ENCODE measurements at regions not wholly inside any gene's neighbourhood (a gene's known extent, or its start where the extent isn't known, plus 50 kb on each side); places are given as distances from the start of the nearest gene placed in this dataset.
A peak's percentile ranks its signal among the peaks of the same experiment; 100 is the strongest.
"Not testable (repeated sequence)": the region's sequence is repeated elsewhere in the genome, so short reads cannot be mapped to it uniquely, and the experiment has no call there.

DNA sequence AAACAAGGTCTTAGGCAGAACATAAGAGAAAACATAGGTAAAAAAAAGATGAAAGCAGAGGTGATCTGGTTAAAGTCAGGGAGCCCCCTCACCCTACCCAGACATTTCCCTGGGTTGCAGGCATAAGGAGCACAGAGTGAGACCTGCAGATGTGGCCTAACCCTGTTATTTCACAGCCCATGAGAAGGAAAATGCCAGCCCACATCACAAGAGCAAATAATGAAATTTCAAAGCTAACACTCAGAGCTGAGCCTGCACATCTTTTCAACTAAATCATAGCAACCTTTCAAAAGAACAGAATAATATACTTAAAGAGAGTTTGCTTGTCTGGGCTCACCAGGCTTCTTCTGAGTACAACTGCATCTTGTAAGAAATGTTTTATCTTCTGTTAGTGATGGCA is 295.4 kb downstream of the RPAP3 start:
- no peak for DNase-seq (ENCODE audit: low spot score)

DNA sequence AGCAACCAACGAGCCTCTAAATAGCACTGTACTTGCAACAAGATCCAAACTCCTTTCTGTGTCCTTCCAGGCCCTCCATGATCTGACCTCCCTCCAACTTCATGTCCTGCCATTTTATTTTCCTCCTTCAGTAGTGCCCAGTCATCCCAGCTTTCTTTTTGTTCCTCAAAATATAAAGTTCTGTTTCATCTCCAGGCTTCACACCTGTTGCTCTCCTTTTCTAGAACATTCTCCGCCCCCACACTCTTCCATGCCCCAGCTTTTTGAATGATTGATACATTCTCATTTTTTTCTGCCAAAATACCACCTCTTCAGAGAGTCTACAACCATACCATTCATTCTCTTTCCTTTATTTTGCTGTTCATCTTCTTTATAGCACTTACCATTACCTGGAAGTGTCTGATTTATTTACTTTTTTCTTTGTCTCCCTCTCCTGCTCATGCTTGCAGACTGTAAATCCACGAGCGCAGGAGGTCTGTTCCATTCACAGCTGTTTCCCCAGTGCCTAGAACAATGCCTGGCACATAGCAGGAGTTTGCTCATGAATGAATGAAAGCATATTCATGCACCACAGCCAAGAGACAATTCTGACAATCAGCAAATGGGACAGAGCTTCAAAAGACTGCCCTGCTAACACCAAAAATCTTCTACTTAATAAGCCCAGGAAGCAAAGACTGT is 296.4 kb downstream of the RPAP3 start:
- DNase-seq (ENCODE audit: low spot score) = no peak

DNA sequence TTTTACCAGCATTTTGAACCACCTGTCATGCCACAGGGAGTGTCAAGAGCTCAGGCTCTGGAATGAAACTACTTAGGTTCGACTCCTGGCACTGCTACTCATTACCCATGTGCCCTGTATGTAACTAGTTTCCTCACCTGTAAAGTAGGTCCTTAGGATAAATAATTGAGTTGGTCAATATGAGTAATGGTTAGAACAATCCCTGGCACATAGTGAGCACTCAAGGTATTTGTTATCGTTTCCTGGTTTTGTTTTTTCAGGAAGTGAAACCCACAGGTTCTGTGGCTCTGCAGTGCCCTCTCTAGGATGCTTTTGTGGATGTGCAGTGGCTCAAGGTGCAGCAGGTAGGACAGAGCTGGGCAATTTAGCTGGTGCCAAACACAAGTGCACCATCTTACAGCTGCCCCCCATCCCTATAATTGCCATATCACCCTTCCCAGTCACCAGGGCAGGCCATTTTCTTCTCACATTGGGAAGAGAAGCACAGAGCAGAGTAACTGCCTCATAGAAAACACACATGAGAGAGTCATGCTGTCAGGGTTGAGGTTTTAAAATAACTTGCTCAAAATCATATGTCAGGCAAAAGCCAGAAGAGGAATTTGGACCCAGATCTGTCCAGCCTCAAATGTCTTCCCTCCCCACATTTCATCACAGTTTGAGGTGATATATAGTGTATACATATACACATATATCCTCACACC is 297.5 kb downstream of the RPAP3 start:
- peak; percentile 34 for DNase-seq (ENCODE audit: low spot score)

DNA sequence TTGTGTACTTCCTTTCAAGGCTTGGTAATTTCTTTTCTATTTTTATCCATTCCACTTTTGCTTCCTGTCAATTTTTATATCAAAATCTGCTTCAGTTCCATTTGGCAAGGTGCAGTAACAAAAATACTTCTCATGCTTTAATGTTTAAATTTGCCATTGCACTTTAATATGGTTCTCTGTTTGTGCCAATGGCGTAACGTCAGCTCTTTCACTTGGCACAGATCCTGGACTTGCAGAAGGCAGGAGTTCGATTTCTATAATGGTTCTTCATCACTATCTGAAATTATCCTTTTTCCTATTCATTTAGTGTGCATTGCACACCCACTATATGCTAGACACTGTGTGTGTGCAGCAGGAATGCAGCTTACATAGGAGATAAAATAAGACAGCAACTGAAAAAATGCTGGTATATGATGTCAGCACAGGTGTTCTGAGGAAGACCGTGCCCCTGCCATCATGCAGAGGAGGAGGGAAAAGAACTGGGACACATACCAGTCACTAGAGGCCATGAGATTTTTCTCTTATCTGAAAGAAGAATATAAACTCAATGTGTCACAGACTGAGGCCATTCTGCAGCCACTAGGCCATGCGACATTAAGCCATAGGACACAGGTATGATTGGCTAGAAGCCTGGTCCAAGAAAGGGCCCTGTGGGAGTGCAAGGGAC is 298.2 kb downstream of the RPAP3 start:
- DNase-seq (ENCODE audit: low spot score) = no peak

DNA sequence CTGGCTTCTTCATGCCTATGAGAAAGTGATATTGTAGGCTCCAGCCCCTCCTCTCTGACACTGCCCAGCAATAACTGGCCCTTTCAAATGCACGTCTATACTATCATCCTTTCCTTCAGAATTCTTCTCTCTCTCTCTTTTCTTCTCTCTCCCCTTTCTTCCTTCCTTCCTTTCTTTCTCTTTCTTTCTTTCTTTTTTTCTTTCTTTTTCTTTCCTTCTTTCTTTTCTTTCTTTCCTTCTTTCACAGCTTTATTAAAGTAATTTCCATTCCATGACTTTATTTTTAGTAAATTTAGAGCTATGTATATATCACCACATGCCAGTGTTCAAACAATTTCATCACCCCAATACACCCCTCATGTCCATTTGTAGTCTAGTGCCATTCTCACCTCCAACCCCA is 302.1 kb downstream of the RPAP3 start:
- DNase-seq (ENCODE audit: low spot score) = no peak

DNA sequence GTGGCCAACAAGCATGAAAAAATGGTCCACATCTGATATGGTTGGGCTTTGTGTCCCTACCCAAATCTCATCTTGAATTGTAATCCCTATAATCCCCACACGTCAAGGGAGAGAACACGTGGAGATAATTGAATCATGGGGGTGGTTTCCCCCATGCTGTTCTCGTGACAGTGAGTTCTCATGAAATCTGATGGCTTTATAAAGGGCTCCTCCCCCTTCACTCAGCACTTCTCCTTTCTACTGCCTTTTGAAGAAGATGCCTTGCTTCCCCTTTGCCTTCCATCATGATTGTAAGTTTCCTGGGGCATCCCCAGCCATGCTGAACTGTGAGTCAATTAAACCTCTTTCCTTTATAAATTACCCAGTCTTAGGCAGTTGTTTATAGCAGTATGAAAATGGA is 304.6 kb downstream of the RPAP3 start:
- not testable (repeated sequence) for DNase-seq (ENCODE audit: low spot score)

DNA sequence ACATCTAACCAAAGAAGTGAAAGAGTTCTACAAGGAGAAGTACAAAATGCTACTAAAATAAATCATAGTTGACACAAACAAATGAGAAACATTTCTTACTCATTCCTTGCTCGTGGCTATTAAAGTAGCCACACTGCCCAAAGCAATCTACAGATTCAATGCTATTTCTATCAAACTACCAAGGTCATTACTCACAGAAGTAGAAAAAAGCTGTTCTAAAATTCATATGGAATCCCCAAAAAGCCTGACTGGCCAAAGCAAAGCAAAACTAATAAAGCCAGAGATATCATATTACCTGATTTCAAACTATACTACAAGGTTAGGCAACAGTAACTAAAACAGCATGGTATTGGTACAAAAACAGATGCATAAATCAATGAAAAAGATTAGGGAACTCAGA is 305.6 kb downstream of the RPAP3 start:
- no peak for DNase-seq (ENCODE audit: low spot score)

DNA sequence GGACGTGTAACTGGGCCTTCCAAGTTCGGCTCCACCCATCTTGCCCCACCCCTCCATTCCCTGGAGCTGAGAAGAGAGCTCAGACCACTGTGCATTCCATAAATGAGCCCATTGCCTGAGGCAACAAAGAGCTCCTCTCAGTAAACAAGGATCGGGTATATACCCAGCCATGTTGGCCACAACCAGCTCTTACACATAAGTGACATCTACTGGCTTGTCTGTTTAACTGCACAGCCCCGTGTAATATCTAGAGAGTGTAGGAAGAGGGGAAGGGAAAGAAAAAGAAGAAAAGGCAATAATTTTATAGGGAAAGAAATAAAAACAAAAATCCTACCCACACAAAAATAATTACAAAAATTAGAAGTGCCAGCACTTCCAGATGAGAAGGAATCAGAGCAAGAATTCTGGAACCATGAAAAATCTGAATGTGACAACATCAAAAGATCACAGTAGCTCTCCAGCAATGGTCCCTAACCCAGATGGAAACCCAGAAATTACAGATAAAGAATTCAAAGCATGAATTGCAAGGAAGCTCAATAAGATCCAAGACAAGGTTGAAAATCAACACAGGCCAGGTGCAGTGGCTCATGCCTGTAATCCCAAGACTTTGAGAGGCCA is 308.1 kb downstream of the RPAP3 start:
- DNase-seq (ENCODE audit: low spot score) = peak; percentile 84

DNA sequence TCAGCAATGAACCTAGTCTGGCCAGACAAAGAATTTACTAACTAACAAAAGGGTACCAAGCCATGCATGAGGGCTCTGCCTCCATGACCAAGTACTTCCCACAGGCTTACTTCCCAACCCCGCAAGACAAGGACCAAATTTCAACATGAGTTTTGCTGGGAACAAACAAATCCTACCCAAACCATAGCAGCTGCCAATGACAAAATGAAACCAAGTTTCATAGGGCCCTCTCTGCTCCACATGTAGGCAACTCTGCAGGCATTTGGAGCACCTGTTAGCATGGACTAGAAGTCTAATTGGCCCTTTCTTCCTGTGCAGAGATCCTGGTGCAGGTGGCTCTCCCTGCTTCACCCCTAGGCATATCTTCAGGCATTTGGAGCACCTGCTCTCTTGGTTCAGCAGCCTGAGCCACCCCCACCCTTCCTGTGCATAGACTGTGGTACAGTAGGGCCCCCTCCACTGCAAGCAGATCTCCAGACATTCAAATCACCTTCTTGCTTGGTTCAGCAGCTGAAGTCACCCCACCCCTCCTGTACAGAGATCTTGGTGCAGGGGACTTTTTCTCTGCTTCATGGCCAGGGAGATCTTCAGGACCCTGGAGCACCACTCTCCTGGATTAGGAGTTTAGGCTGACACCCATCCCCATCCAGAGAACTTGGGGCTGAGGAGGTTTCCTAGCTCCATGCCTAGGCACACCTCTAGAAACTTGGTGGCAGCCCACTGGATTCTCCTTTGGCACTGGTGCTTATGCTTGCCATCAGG is 308.7 kb downstream of the RPAP3 start:
- no peak for DNase-seq (ENCODE audit: low spot score)

DNA sequence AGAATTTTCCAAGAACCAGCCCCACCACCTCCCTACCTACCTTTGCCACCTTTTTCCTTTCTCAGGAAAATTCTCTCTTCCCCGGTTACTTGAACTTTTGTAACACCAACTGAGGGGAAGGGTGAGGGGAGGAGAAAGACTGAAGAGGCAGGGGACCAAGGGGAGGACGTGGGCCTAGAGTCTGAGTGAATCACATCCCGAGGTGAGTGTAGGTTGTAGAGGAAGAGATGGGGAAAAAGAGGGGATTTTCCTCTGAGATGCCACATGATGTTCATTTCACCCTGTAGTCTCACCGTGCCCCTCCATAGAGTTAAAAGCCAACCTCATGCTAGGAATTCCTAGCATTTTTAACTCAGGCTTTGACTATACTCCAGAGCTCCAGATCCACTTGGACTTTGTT is 311.8 kb downstream of the RPAP3 start:
- no peak for DNase-seq (ENCODE audit: low spot score)

DNA sequence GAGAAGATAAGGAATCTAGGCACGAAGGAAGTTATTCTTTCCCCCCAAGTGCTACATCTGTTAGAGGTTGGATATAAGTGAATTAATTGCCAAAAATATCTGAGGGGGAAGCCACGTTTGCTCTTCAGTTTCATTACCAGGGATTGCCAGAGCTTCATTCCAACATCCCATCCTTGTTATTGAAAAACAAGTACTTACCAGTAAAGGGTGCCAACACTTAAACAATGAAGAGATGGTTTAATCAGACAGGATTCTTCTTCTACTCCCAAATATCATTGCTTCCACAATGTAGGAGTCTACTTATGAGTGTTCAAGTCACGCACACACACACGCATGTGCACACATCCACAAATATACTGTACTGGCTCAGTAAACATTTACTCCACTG is 312.4 kb downstream of the RPAP3 start:
- DNase-seq (ENCODE audit: low spot score) = no peak

DNA sequence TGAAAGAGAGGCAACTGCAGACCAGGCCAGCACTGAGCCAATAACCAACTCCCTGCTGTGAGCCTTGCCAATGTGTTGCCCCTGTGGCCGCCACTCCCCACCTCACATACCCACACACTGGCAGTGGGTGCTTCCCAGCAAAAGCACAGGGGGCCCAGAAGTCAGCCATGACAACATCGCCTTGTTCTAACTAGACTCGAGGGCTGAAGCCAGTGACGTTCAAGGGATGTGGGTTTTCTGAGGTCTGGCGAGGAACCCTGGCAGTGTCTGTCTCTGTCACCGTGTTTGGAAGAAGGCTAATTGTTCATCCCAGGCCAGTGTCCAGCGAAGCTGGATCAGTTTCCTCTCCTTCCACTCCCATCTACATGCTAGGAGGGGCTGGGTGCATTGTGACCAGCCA is 311.8 kb upstream of the AMIGO2 start:
- DNase-seq (ENCODE audit: low spot score) = no peak

DNA sequence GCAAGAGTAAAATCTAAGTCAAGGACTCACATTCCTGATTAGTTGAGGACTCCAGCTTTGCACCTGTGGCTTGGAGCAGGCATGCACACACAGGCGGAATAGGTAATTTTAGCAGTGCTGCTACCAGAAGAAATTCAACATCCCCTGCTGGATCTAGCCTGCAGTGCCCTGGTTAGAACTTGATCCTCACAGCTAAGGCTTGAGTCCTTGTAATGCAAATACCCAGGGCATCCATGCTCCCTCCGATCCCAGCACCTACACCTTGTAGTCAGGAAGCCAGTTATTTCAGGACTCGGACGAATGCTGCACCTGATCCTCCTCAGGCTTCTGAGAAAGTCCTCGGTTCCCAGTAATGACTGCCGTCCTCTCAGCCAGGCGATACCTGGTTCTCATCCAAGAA is 309.0 kb upstream of the AMIGO2 start:
- no peak for DNase-seq (ENCODE audit: low spot score)

DNA sequence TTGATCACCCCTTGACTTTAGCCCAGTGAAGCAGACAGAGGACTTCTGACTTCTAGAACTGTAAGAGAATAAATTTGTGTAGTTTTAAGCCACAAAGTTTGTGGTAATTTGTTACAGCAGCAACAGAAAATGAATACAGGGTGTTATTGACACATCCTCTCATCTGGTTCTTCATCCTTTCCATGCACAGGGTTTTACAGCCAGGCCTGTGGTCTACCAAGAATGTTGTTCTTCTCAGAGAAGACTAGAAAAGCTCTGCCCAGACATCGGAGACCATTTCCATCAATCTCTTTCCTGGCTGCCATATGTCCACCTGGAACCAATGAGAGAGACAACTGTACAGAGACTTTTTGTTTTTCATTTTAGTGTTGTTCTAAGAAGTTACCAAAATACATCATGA is 308.2 kb upstream of the AMIGO2 start:
- no peak for DNase-seq (ENCODE audit: low spot score)

DNA sequence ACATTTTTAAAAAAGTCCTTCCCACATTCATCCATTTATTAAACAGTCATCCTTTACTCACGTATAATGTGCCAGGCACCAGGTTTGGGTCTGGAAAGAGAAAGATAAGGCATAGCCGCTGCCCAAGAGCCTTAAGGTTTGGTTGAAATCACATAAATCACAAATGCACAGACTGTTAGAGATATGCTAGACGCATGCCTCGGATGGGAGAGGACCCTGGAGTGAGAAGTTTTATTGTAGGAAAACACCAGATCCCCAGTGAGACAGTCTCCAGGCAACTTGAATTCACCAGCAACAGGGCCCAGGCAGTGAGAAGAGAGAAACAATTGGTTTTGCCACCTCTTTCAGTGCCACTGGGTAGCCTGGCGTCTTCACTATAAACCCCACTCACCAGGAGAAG is 305.9 kb upstream of the AMIGO2 start:
- no peak for DNase-seq (ENCODE audit: low spot score)

DNA sequence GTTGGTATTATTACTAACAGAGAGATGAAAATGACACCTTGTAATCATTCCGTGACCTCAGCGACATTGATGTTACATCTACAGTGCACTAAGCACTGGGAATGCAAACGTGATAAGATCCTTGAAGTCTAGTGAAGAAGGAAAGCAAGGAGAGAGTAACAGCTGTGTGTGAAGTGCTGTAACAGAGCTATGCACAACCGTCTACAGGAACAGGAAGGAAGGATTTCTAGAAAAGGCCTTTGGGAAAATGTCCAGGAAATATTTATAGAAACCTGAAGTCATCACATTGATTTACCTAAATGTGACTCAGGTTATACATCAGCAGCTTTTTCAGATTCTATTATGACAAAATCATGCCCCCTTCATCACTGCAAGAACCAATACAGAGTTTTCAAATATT is 304.2 kb upstream of the AMIGO2 start:
- no peak for DNase-seq (ENCODE audit: low spot score)

DNA sequence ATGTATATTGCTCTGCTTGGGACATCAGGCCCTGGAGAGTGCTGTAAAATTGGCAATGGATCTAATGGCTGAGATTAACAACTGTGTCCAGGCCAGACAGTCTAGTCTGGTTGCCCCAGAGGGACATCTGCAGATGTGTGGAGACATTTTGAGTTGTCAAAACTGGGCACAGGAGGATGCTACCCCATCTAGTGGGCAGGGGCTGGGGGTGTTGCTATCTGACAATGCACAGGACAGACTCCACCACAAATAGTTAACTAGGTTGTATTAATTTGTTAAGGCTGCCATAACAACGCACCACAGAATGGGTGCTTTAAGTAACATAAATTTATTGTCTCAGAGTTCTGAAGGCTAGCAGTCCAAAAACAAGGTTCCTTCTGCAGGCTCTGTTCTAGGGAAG is 302.5 kb upstream of the AMIGO2 start:
- DNase-seq (ENCODE audit: low spot score) = no peak

DNA sequence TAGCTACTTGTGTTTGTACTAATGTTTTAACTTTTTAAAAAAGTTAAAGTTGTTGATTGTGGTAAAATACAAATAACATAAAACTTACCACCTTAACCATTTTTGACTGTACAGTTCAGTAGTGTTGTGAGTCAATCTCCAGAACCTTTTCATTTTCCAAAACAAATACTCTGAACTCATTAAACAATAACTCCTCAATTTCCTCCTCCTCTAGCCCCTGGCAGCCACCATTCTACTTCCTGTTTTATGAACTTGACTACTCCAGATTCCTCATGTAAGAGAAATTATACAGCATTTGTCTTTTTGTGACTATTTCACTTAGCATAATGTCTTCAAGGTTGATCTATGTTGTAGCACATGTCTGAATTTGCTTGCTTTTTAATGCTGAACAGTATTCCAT is 299.1 kb upstream of the AMIGO2 start:
- no peak for DNase-seq (ENCODE audit: low spot score)

DNA sequence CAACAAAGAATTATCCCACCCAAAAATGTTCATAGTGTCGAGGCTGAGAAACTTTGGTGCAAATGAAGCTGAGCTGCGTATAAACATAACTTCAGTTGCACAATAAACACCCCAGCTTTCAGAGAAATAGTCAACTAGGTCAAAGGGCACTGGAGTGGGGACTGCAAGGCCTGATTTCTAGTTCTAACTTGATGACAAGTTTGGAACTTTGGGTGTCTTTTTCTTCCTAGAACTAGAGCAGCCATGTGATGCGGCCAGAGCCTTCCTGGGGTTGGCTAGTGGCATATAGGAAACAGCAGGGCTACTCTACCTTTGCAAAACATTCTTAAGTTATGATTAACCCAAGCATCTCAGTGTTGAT is 298.4 kb upstream of the AMIGO2 start:
- DNase-seq (ENCODE audit: low spot score) = no peak

DNA sequence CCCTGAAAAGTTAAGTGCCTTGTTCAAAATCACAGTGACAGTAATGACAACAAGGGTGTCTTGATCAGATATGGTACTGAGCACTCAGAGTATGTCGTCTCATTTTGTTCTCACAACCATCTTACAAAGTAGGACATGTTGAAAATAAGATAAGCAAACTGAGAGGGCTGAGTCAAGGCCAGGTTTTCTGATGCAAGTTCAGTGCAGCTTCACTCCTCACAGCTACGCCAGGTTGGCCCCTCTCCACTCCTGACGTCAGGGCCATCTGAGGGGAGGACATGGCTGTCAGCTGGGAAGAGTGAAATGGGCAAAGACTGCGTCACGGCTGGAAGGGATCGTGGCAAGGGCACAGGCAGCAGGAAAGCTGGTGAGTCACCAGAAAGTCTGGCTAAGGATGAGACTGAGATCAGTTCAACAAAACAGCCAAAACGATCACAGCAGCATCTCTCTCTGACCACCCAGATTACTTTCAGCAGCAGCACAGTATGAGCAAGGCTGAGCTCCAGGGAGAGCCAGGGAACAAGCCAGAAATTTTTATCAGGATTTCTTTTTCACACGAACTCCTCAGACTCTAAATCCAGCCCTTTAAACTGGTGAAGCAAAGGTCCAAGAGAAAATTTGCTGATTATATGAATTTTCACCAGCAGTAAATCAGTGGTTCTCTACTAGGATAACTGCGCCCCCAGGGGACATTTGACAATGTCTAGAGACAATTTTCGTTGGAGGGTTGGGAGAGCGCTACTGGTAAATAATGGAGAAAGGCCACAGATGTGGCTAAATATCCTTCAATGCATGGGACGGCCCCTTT is 297.9 kb upstream of the AMIGO2 start:
- DNase-seq (ENCODE audit: low spot score) = peak; percentile 97

DNA sequence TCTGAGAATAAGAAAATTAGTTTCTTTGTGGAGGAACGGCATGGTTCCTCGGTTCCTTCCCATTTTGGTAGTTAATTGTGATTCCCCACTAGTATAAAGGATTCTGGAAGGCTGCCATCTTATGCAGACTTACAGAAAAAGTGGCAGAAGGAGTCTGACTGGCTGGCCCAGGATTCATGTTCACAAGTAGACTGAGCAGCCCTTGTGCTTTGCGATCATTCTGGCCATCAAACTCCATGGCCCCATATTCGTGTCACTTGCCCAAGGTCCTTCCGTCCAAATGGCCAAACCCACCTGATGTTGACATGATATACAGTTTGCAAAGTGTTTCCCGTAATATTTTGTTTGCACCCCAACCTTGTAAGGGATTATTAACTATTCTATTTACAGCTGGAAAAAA is 297.2 kb upstream of the AMIGO2 start:
- no peak for DNase-seq (ENCODE audit: low spot score)
